GM18505 (cell line): ENCODE measurements at regions not wholly inside any gene's neighbourhood (a gene's known extent, or its start where the extent isn't known, plus 50 kb on each side); places are given as distances from the start of the nearest gene placed in this dataset.
"Not testable (repeated sequence)": the region's sequence is repeated elsewhere in the genome, so short reads cannot be mapped to it uniquely, and the experiment has no call there.

Source experiments
- ATAC-seq: cut with Tn5 transposase; IDR thresholded peaks from one replicate; pipeline ENCODE4 v1.9.1; 2021; ENCODE audit not compliant: unreplicated experiment
- POLR2A ChIP-seq: IDR thresholded peaks from 4 replicates; pipeline ENCODE4 v1.6.1; 2011; ENCODE audit warnings: borderline replicate concordance; ENCODE audit not compliant: insufficient read depth, insufficient read length; ENCODE audit errors: extremely low read depth

DNA sequence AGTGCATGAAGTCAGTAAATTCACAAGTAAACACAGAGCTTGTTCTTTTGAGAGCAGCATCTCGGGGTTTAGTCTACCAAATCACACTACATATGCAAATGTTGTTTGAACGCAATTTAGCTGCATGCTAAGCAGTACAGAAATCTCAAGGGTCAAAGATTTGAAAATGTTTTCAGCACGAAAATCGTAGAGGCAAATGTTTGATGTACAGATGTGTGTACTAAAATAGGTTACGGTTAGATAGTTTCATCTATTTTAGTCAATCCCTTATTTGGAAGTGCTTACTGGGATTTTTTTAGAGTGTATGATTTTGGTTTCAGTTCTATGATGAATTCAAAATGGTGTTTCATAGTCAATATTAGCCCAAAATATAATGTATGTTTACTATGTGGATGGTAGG is 1928.2 kb upstream of the TENM3 start:
- TF ChIP-seq POLR2A = no peak
- ATAC-seq = no peak

DNA sequence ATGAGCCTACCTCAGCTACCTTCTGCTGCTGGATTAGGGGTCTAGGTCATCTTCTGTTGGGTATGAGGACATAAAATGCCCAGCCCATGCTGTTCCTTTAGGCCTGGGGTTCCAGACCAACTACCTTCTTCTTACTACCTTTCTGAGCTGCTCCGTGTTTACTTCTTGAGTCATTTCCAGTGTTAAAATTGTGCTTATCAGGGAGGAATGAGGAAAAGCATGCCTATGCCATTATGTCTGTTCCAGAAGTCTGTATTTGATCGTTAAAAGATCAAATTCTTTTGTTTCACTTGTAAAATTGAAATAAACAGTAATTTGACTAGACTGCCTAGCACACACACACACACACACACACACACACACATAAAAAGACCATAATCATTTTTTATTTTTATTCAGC is 1912.7 kb upstream of the TENM3 start:
- no peak for TF ChIP-seq POLR2A
- no peak for ATAC-seq

DNA sequence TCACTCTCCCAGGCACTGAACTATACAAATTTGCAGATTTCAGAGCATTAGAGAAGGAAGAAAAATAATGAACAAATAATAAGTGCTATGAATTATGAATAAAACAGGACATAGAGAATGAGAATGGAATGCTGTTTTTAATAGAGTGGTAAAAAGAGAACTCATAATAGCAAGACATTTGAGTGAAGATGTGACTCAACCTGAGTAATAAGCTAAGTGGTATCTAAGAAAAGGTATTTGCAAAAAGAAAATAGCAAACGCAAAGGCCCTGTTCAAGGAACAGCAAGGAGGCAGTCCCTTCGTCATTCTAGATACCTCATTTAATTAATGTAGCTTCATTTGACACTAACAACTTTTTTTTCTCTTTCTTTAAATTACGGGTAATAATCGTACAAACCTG is 1910.0 kb upstream of the TENM3 start:
- ATAC-seq = no peak
- TF ChIP-seq POLR2A = no peak

DNA sequence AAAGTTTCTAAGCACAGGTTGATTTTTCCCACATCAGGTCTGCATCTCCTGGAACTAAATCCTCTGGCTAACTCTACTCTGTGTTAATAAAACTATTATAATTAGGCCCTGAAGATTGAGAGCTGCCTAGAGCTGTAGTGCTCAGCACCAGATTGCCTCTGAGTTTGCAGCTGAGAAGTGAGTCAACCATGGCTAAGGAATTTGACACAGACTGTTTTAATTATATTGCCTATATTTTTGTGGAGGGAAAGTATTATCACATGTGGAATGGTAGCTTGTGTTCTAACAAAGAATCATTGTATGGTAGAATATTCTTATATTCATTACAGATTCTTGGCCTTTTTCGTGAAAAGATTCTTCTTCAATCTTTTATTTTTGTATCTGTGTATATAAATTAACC is 1907.6 kb upstream of the TENM3 start:
- no peak for TF ChIP-seq POLR2A
- no peak for ATAC-seq

DNA sequence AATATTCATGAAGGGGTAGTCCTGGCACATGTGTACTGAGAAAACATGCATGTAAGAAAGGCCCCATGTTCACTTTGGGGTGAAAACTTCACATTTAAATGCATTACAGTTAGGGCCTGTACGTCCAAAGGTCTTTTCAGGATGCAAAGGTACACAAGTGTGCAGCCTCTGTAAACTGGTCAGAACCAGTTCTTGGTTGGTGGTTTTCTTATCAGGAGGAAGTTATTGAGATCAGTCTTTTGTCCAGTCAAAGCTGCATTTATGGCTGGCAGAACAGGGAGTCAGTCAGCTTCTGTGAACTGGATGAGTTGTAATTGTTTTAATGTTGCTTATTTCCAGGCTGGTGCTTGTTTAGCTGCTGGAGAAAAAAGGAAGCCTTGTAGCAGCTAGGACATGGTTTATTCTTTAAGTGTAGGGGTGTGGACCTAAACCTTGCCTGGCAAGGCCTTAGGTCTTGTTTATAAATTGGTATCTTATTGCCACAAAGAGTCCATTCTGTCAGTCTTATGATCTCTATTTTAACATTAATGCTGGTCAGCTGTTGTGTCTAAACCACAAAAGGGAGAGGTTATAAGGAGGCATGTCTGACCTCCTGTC is 1906.6 kb upstream of the TENM3 start:
- no peak for TF ChIP-seq POLR2A
- ATAC-seq = no peak

DNA sequence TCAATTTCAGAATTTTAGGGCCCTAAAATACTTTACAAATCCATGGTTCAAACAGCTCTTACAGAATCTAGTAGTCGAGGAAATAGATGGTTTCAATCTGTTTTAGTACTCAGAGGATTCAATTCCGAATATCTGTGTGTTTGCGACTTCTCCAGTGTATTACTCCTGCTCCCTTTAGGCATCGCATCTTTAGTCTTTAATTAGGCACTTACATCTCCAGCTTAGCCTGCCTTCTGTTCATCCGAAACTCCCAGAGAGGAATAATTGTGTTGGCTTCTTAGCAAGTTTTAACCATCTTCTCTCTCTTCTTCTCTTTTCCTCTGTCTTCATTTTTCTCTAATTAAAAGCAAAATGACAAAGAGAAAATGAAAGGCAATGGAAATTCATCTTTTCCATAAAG is 1901.3 kb upstream of the TENM3 start:
- no peak for ATAC-seq
- no peak for TF ChIP-seq POLR2A

DNA sequence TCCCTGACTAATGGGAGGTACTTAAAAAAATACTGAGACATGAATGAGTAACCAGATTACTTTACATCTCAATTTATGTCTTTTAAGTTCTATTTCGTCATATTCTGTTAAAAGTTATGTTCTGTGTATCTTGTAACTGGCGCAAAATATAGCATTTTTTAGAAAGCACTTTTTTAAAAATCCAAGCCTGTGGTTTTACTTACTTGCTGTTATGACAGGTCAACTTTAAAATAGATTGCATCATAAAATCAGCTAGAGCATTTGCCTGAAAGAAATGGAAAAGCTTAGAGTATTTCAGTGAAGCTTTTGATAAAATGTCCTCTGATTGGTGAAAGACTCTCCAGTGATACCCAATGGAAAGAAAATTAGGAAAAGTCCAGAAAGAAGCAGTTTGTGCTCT is 1892.3 kb upstream of the TENM3 start:
- no peak for ATAC-seq

DNA sequence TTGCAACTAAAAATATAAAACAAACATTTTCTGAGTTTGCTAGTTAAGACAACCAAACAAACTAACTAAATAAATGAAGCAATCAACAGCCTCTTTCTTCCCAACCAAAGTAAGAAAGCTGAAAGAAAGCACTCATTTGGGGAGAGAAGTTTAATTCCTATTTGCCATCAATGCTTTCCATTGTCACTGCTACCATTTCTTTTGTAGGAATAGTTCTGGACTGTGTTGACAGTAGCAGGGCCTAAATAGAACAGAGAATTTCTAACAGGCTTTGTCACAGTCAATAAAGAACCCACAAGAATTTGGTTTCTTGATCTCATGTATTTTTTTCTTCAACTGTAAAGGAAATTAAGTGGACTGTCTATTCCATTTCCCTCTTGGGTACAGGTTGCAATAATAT is 1886.4 kb upstream of the TENM3 start:
- no peak for TF ChIP-seq POLR2A
- no peak for ATAC-seq

More for the DNA sequence above, 1892.3 kb upstream of the TENM3 start:
- no peak for TF ChIP-seq POLR2A

DNA sequence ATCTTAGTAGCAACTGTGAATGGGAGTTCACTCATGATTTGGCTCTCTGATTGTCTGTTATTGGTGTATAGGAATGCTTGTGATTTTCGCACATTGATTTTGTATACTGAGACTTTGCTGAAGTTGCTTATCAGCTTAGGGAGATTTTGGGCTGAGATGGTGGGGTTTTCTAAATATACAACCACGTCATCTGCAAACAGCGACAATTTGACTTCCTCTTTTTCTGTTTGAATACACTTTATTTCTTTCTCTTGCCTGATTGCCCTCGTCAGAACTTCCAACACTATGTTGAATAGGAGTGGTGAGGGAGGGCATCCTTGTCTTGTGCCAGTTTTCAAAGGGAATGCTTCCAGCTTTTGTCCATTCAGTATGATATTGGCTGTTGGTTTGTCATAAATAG is 1883.1 kb upstream of the TENM3 start:
- ATAC-seq = not testable (repeated sequence)

DNA sequence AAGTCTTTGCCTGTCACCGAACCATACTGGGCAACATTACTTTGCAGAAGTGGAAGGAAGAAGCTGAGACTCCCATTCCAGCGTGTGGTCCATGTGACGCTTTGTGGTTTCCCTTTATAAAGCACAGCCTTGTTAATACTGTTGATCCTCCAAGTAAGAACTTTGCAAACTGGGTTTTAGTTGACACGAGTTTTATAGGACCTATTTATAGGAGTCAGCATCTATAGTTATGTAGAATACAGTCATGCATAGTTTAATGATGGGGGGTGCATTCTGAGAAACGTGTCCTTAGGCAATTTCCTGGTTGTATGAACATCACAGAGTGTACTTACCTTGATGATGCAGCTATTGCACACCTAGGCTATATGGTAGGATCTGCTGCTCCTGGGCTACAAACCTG is 1879.4 kb upstream of the TENM3 start:
- no peak for TF ChIP-seq POLR2A
- no peak for ATAC-seq

DNA sequence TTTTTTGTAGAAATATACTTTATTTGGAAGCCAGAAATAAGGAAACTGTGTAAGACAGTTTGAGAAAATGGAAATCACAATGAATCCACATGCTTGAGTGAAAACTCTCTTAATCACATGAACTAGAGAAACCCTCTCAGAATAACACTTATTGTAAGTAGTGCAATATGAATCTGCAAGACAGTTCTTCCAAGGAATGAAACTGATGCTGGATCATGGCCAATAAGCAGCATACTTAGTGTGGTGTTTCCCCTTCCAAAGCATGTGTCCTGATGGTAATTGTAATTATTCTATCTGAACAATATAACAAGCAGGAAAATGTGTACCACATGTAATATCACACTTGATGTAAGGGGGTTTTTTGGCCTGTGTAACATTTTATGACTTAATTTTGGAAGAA is 1870.5 kb upstream of the TENM3 start:
- no peak for ATAC-seq
- no peak for TF ChIP-seq POLR2A

DNA sequence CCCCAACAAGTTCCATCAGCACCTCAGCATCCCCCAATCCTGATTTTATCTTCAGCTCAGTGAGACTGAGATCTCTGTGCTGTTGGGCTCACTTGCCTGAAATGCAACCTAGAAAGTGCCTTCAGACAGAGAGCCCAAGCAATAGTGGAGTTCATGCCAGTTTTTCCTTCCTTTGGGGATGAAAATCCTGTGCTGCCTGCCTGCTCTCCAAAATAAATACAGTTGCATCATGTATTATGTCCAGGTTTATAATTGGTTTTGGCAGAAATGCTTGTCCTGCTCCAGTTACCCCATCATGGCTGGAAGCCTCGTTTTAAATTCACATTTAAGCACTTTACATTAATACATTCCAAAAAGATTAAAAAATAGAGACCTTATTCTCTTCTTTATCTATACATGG is 1865.5 kb upstream of the TENM3 start:
- no peak for TF ChIP-seq POLR2A
- ATAC-seq = no peak

DNA sequence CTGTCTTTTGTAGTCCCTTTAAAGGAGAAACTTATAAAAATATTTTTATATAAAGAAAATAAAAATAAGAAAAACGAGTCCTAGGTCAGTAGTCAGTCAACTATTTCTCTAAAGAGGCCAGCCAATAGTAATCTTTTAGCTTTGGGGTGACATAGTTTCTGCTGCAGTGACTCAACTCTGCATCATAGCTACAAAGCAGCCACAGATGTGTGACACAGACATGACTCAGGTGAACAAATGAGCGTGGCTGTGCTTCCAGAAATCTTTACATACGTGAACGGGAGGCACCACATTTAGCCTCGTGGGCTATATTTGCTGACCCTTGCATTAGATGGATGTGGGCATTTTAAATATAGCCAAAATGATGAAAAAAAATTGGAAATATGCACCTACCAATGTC is 1862.5 kb upstream of the TENM3 start:
- no peak for ATAC-seq

DNA sequence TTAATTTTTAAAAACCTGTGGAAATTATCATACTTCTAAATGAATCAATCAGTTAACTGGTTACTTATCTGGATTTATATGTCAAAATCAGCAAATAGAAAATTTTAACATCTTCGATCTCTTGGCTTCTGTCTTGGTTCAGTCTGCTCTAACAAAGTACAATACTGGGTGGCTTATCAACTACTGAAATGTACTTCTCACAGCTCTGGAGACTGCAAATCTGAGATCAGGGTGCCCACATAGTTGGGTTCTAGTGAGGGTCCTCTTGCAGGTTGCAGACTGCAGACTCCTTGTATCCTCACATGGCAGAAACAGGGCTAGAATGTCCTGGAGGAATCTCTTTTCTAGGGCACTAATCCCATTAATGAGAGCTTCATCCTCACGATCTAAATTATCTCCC is 1851.6 kb upstream of the TENM3 start:
- no peak for TF ChIP-seq POLR2A
- ATAC-seq = no peak

More for the DNA sequence above, 1862.5 kb upstream of the TENM3 start:
- TF ChIP-seq POLR2A = no peak

DNA sequence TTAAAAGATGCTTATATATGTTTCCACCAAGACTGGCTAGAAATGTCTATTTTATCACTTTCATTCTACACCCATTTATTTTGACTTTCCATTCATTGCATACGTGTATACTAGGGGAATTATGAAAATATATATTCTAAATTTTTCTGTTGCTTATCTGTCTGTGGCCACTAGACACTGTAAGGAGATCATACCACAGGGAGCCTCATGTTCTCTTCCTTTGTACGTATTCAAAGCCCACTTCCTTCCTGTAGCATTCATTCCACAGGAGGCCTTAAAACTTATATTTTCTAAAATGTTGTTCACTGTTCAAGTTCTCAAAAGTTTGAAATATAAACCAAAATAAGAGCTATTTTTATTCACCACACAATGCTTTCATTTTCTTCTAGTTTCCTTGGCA is 1848.9 kb upstream of the TENM3 start:
- TF ChIP-seq POLR2A = no peak
- ATAC-seq = no peak
